K562 (cell line): ENCODE measurements at regions not wholly inside any gene's neighbourhood (a gene's known extent, or its start where the extent isn't known, plus 50 kb on each side); places are given as distances from the start of the nearest gene placed in this dataset.

ENCODE experiments used
- CTCF ChIP-seq, 3 experiments: IDR thresholded peaks in 2 of 3; conservative IDR thresholded peaks in 1 of 3; 2 replicates each; pipeline ENCODE4 v1.5.1; 2011 to 2012; ENCODE audit warnings: low read length in 3 of 3, mild to moderate bottlenecking in 3 of 3, control low read depth in 2 of 3, improper control_type of control experiment in 1 of 3, inconsistent platforms in 1 of 3, low read depth in 1 of 3, mixed read lengths in 1 of 3, moderate library complexity in 1 of 3; ENCODE audit not compliant: insufficient read depth in 2 of 3
- FOXM1 ChIP-seq, 2 experiments: fragments of 450-650 bp in 1 of 2; sonication (generic) in 1 of 2; formaldehyde crosslinking in 1 of 2; IDR thresholded peaks; 2 replicates each; pipeline versions ENCODE4 v1.6.1 to v1.9.0; 2017 to 2022; ENCODE audit warnings: low read depth in 2 of 2, mild to moderate bottlenecking in 2 of 2, missing genetic modification reagents in 1 of 2, moderate library complexity in 1 of 2

- TF ChIP-seq CTCF (IDR thresholded peaks at IDR 0.05 in 2 of 3, conservative IDR thresholded peaks at IDR 0.05 in 1 of 3; ENCODE audit: insufficient read depth in 2 of 3, low read depth in 1 of 3, low read length in 3 of 3) = no peak
- TF ChIP-seq FOXM1 (IDR thresholded peaks at IDR 0.05; ENCODE audit: low read depth) = no peak
- no peak for TF ChIP-seq FOXM1 (CRISPR knock-in tag; IDR thresholded peaks at IDR 0.05; ENCODE audit: low read depth)
Observed at GRCh38 chr18:40387130-40387787, 1567.8 kb upstream of the PIK3C3 start.
